K562 (cell line): ENCODE measurements at regions not wholly inside any gene's neighbourhood (a gene's known extent, or its start where the extent isn't known, plus 50 kb on each side); places are given as distances from the start of the nearest gene placed in this dataset.

ENCODE experiments used
- CBX2 ChIP-seq: fragments of 200-600 bp; sonication (generic); IDR thresholded peaks from one replicate; pipeline ENCODE4 v1.6.1; 2012; ENCODE audit warnings: mild to moderate bottlenecking, low read length, inconsistent platforms; ENCODE audit not compliant: insufficient read depth, poor library complexity, severe bottlenecking
- DMBX1 ChIP-seq: fragments of 250-450 bp; sonication (Bioruptor Pico); IDR thresholded peaks from 2 replicates; pipeline ENCODE4 v1.8.0; 2022; ENCODE audit warnings: inconsistent platforms, mild to moderate bottlenecking, moderate library complexity, borderline replicate concordance
- DNMT1 ChIP-seq: fragments of 450-650 bp; IDR thresholded peaks from 2 replicates; pipeline ENCODE4 v1.6.1; 2016; ENCODE audit warnings: antibody characterized with exemption, mild to moderate bottlenecking
- FOS ChIP-seq: IDR thresholded peaks from 3 replicates; pipeline ENCODE4 v1.6.1; 2011; ENCODE audit not compliant: insufficient read length; ENCODE audit errors: extremely low read depth
- GTF2B ChIP-seq: IDR thresholded peaks from 2 replicates; pipeline ENCODE4 v1.6.1; 2011; ENCODE audit not compliant: insufficient read length; ENCODE audit errors: extremely low read depth
- HLTF ChIP-seq: fragments of 450-650 bp; IDR thresholded peaks from 2 replicates; pipeline ENCODE4 v1.6.1; 2016
- HNRNPL ChIP-seq: fragments of 200-400 bp; formaldehyde crosslinking; IDR thresholded peaks from 2 replicates; pipeline ENCODE4 v1.6.1; 2017; ENCODE audit warnings: low read depth, mild to moderate bottlenecking, low read length
- KDM1A ChIP-seq, 2 experiments: fragments of 450-650 bp; IDR thresholded peaks; 2 replicates each; pipeline ENCODE4 v1.6.1; 2016; ENCODE audit warnings: mild to moderate bottlenecking in 2 of 2
- KLF1 ChIP-seq: fragments of 450-650 bp; IDR thresholded peaks from 2 replicates; pipeline ENCODE4 v1.6.1; 2016; ENCODE audit warnings: missing genetic modification characterization, missing compliant biosample characterization
- MAFF ChIP-seq: IDR thresholded peaks from 2 replicates; pipeline ENCODE4 v1.6.1; 2012; ENCODE audit warnings: low read length, improper control_type of control experiment
- NFIC ChIP-seq: fragments of 450-650 bp; IDR thresholded peaks from 2 replicates; pipeline ENCODE4 v1.6.1; 2017; ENCODE audit warnings: mild to moderate bottlenecking, inconsistent platforms
- NFRKB ChIP-seq: fragments of 450-650 bp; IDR thresholded peaks from 2 replicates; pipeline ENCODE4 v1.6.1; 2016; ENCODE audit warnings: low read depth
- PHB ChIP-seq: fragments of 250-450 bp; sonication (Bioruptor Pico); IDR thresholded peaks from 2 replicates; pipeline ENCODE4 v1.5.0; 2021
- PHF8 ChIP-seq: fragments of 200-600 bp; sonication (generic); IDR thresholded peaks from 2 replicates; pipeline ENCODE4 v1.6.1; 2012; ENCODE audit warnings: mixed run types, mild to moderate bottlenecking, inconsistent platforms, low read length, moderate library complexity, borderline replicate concordance
- RFX1 ChIP-seq: fragments of 450-650 bp; IDR thresholded peaks from 2 replicates; pipeline ENCODE4 v1.6.1; 2016; ENCODE audit warnings: mild to moderate bottlenecking, moderate library complexity
- SREBF2 ChIP-seq: sonication (generic); formaldehyde crosslinking; IDR thresholded peaks from 2 replicates; pipeline ENCODE4 v1.4.0; 2020; ENCODE audit warnings: mild to moderate bottlenecking, missing genetic modification reagents
- ZBTB33 ChIP-seq: sonication (generic); formaldehyde crosslinking; IDR thresholded peaks from 2 replicates; pipeline ENCODE4 v1.8.1; 2023; ENCODE audit warnings: mild to moderate bottlenecking, missing genetic modification reagents
- ZNF12 ChIP-seq: sonication (generic); formaldehyde crosslinking; IDR thresholded peaks from 2 replicates; pipeline ENCODE4 v1.4.0; 2020; ENCODE audit warnings: mild to moderate bottlenecking, missing genetic modification reagents
- ZNF778 ChIP-seq: fragments of 450-650 bp; formaldehyde crosslinking; IDR thresholded peaks from 2 replicates; pipeline ENCODE4 v1.4.0; 2020; ENCODE audit warnings: mild to moderate bottlenecking, moderate library complexity

GRCh38 chr5:178786859-178787499, 56.5 kb upstream of the ZNF354A start (continued):
- TF ChIP-seq ZBTB33 (CRISPR knock-in tag) (no peak), MAFF (peak; percentile 30; the same call in 1 of the 2 replicates), HNRNPL (no peak), NFIC (no peak), CBX2 (no peak), PHB (no peak), DMBX1 (no peak), PHF8 (no peak), KDM1A (IDR thresholded peaks at IDR 0.05) (no peak), GTF2B (no peak), ZNF778 (CRISPR knock-in tag) (no peak), FOS (no peak), DNMT1 (no peak), HLTF (no peak), ZNF12 (CRISPR knock-in tag) (no peak), SREBF2 (CRISPR knock-in tag) (no peak), KLF1 (no peak), RFX1 (no peak), NFRKB (no peak)
